GM18873 (cell line): ENCODE measurements at regions not wholly inside any gene's neighbourhood (a gene's known extent, or its start where the extent isn't known, plus 50 kb on each side); places are given as distances from the start of the nearest gene placed in this dataset.

ENCODE experiments used
- ATAC-seq: cut with Tn5 transposase; IDR thresholded peaks from one replicate; pipeline ENCODE4 v1.9.1; 2021; ENCODE audit warnings: mild to moderate bottlenecking, moderate library complexity, moderate number of reproducible peaks; ENCODE audit not compliant: unreplicated experiment, low FRiP score

DNA sequence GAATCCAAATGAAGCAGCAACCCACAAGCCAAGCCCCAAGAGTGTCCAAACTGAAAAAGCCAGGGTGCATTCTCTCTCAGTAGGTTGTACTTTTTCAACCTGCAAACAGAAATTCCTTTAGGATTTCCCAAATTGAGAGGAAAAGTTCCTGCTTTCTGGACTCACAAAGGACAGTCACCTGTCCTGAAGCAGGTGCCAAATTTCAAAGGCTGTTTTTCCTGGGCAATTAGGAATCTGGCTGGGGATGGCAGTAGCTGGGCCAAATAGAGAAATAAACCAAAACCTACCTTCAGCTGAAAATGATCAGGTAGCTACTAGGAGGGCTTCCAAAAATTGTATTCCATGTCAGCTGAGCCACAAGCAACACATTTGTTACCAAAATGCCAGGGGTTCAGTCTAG lies 83.1 kb upstream of the TP63 start:
- no peak for ATAC-seq

DNA sequence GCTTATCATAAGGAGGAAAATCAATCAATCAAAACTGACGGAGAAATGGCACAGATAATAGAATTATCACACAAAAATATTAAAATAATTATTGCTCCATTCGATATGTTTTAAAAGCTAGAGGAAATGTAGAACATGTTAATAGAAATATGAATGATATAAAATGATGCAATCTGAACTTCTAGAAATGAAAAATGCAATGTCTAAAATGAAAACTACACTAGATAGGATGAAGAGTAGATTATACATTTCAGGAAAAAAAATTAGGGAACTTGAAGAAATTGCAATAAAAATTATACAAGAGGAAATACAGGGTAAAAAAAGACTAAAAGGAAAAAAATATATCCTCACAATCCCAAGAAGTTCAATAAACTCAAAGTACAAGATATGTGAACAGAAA lies 80.2 kb upstream of the TP63 start:
- no peak for ATAC-seq

DNA sequence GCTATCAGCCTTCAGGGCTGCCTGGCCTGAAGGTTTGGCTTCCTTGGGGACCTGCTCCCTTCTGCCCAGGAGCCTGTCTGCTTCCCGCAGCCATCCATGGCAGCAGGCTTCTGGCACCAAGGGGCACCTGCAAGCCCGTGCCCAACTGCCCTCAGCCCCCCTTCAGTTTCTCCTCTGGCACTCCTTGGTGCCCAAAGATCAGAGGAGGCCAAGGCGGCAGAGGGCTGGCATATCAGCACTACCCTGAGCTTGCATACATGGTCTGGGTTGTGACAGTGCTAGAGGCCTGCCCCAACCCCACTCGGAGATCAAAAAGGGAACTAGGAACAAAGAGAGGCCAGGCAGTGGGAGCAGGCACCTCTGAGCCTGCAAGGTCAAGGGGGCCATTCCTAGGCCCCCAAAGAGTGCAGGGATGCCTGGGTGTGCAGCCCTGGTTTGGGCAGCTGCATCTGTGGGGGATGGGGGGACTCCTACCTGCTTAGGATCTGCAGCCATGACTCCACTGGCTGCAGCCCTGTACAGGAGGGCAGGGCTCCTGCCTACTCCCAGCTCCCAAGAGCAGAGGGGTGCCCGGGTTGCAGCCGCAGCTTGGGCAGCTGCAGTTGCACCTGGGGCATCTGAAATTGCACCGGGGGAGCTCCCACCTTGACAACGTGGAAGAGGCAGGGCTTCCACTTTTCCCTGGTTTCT lies 76.2 kb upstream of the TP63 start:
- no peak for ATAC-seq

DNA sequence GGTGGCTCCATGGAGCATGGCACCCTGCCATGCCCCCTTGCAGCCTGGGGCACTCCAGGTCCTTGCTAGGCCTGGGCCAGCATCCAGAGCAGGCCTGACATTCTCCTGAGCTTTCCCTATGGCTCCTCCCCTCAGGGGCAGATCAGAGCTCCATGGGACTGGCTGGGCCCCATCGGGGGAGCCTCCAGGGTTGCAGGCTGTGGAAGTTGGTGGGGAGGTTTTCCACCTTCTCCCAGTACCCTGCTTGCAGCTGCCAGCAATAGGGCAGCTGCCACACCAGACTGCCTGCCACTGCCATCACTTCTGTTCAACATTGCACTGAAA lies 75.7 kb upstream of the TP63 start:
- no peak for ATAC-seq

GRCh38 chr3:189557824-189558223 lies 73.4 kb upstream of the TP63 start:
- no peak for ATAC-seq

DNA sequence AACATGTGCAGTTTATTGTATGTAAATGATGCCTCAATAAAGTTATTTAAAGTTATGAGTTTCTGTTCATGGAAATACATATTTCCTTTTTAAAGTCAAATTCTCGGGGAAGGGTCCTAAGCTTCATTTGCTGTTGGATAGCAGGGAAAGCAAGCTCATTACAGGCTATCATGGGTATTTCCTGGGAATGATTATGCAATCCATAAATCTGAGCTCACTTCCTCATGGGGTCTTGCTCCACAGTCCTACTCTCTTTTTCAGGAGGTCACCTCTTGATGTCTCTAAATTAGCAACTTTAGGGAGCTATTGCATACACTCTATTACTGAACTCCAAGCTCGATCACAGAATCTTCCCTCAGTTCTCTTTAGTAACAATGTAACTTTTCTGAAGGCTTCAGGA lies 69.9 kb upstream of the TP63 start:
- ATAC-seq: no peak

GRCh38 chr3:189563853-189564563 lies 67.2 kb upstream of the TP63 start:
- peak; percentile 90 for ATAC-seq

- ATAC-seq: no peak
These were observed 64.5 kb upstream of the TP63 start for GRCh38 chr3:189566550-189567130.

DNA sequence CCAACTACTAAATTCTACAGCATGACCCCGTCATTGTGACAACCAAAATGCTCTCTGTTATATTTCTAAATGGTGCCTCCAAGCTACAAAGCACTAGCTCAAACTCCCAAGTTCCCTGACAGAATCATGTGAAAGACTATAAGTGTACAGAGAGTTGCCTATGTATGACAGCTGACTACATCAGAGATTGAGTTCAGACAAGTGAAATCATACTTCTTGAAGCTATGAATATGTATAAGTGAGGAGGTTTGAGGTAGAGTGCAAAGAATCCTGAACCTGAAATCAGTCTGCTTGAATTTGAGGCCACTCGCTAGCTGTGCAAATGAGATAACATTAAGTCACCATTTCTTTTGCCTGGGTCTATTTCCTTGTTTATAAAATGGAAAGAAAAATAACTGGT lies 63.9 kb upstream of the TP63 start:
- ATAC-seq: no peak

- peak; percentile 31 for ATAC-seq
These were observed 63.3 kb upstream of the TP63 start for GRCh38 chr3:189567766-189568420.

- no peak for ATAC-seq
These were observed 62.2 kb upstream of the TP63 start for GRCh38 chr3:189568961-189569360.

- ATAC-seq: no peak
These were observed 61.7 kb upstream of the TP63 start for GRCh38 chr3:189569473-189569872.

- peak; percentile 47 for ATAC-seq
These were observed 60.3 kb upstream of the TP63 start for GRCh38 chr3:189570916-189571315.

GRCh38 chr3:189572249-189572648 lies 58.9 kb upstream of the TP63 start:
- no peak for ATAC-seq

GRCh38 chr3:189573004-189573403 lies 58.2 kb upstream of the TP63 start:
- ATAC-seq: peak; percentile 32

- no peak for ATAC-seq
These were observed 54.7 kb upstream of the TP63 start for GRCh38 chr3:189576486-189576885.

DNA sequence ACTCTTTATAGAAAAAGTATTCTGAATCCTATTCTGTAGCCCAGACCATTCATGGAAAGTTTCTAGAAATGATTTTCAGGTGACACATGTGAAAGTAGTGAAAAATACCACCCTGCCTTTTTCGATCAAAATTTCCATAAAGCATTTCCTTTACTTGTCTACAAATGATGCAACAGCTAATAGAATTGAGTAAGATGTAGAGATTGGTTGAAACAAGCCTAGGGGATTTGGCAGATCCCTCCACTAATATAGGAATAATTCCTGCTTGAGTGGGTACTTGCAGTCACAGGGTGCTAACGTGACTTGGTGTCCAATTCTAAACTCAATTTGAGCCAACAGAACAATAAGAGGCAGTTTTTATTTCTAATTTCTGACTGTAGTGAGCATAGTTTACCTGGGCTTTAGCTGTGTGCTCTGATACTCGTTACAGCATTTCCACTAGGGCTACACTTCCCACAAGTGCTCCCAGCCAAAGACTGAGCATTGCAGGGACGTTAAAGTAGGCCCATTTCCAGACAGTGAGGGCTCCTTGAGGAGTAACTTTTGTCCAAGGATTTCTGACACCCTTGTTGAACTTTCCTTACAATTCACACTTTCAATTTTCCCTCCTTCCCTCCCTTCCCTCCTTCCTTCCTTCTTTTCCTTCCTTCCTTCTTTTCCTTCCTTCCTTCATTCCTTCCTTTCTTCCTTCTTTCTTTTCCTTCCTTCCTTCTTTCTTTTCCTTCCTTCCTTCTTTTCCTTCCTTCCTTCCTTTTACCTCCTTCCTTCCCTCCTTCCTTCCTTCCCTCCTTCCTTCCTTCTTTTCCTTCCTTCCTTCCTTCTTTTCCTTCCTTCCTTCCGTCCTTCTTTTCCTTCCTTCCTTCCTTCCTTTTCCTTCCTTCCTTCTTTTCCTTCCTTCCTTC lies 53.9 kb upstream of the TP63 start:
- ATAC-seq: no peak

GRCh38 chr3:189580190-189580589 lies 51.0 kb upstream of the TP63 start:
- ATAC-seq: no peak
